ENCODE measurements at regions not wholly inside any gene's neighbourhood (a gene's known extent, or its start where the extent isn't known, plus 50 kb on each side); places are given as distances from the start of the nearest gene placed in this dataset.

- Histone ChIP-seq H3K27me3 (replicated peaks in 2 of 5; ENCODE audit: control insufficient read depth in 4 of 5, insufficient read depth in 5 of 5, low read length in 4 of 5) (no peaks in the 10 kb centered on the region), H3K4me3 (ENCODE audit: control insufficient read depth in 1 of 7, extremely low read depth in 1 of 7, insufficient read depth in 4 of 7, low read depth in 2 of 7, low read length in 6 of 7) (no peak overlapping the region), H3K27ac (ENCODE audit: insufficient read depth in 1 of 2, low read depth in 1 of 2, low read length in 2 of 2, poor library complexity in 1 of 2, severe bottlenecking in 2 of 2) (no peak overlapping the region), H3K9me3 (ENCODE audit: control extremely low read depth in 1 of 5, control insufficient read depth in 4 of 5, insufficient read depth in 2 of 5, low read depth in 1 of 5, low read length in 4 of 5) (no peaks in the 10 kb centered on the region), H3K4me1 (ENCODE audit: control extremely low read depth in 1 of 4, control insufficient read depth in 4 of 4, insufficient read depth in 4 of 4, low read length in 3 of 4) (no peaks in the 10 kb centered on the region), H3K36me3 (ENCODE audit: control insufficient read depth in 4 of 4, insufficient read depth in 4 of 4, low read length in 3 of 4) (no peaks in the 10 kb centered on the region)
- WGBS (ENCODE audit: insufficient coverage), result 79% methylated on average over 4 of the region's 4 CpGs
- no peak for DNase-seq
- ChIA-PET POLR2A (no interaction called here), CTCF (no interaction called here)
Measured at GRCh38 chr2:239694487-239694886, 293.7 kb upstream of the HDAC4 start.

GRCh38 chr2:239693761-239694415 is 293.1 kb upstream of the HDAC4 start:
- Histone ChIP-seq H3K4me1 (ENCODE audit: control extremely low read depth in 1 of 4, control insufficient read depth in 4 of 4, insufficient read depth in 4 of 4, low read length in 3 of 4) (no peaks in the 10 kb centered on the region), H3K27ac (ENCODE audit: insufficient read depth in 1 of 2, low read depth in 1 of 2, low read length in 2 of 2, poor library complexity in 1 of 2, severe bottlenecking in 2 of 2) (no peak overlapping the region), H3K4me3 (ENCODE audit: control insufficient read depth in 1 of 7, extremely low read depth in 1 of 7, insufficient read depth in 4 of 7, low read depth in 2 of 7, low read length in 6 of 7) (no peak overlapping the region), H3K36me3 (ENCODE audit: control insufficient read depth in 4 of 4, insufficient read depth in 4 of 4, low read length in 3 of 4) (no peaks in the 10 kb centered on the region), H3K27me3 (replicated peaks in 2 of 5; ENCODE audit: control insufficient read depth in 4 of 5, insufficient read depth in 5 of 5, low read length in 4 of 5) (peaks cover 0 to 2% (median 0%) of the 10 kb centered on the region in 5 experiments), H3K9me3 (ENCODE audit: control extremely low read depth in 1 of 5, control insufficient read depth in 4 of 5, insufficient read depth in 2 of 5, low read depth in 1 of 5, low read length in 4 of 5) (no peaks in the 10 kb centered on the region)
- CTCF ChIA-PET, result no interaction called here
- WGBS (ENCODE audit: insufficient coverage), result 100% methylated on average over 9 of the region's 9 CpGs
- no peak for DNase-seq
- POLR2A ChIA-PET, result no interaction called here

GRCh38 chr2:239693330-239693729 is 292.5 kb upstream of the HDAC4 start:
- Histone ChIP-seq H3K36me3 (ENCODE audit: control insufficient read depth in 4 of 4, insufficient read depth in 4 of 4, low read length in 3 of 4) (no peaks in the 10 kb centered on the region), H3K9me3 (ENCODE audit: control extremely low read depth in 1 of 5, control insufficient read depth in 4 of 5, insufficient read depth in 2 of 5, low read depth in 1 of 5, low read length in 4 of 5) (no peaks in the 10 kb centered on the region), H3K27ac (ENCODE audit: insufficient read depth in 1 of 2, low read depth in 1 of 2, low read length in 2 of 2, poor library complexity in 1 of 2, severe bottlenecking in 2 of 2) (no peak overlapping the region), H3K4me1 (ENCODE audit: control extremely low read depth in 1 of 4, control insufficient read depth in 4 of 4, insufficient read depth in 4 of 4, low read length in 3 of 4) (no peaks in the 10 kb centered on the region), H3K27me3 (replicated peaks in 2 of 5; ENCODE audit: control insufficient read depth in 4 of 5, insufficient read depth in 5 of 5, low read length in 4 of 5) (peaks cover 0 to 2% (median 0%) of the 10 kb centered on the region in 5 experiments), H3K4me3 (ENCODE audit: control insufficient read depth in 1 of 7, extremely low read depth in 1 of 7, insufficient read depth in 4 of 7, low read depth in 2 of 7, low read length in 6 of 7) (no peak overlapping the region)
- ChIA-PET POLR2A (no interaction called here), CTCF (no interaction called here)
- 90% methylated on average over 11 of the region's 11 CpGs for whole genome bisulfite sequencing (ENCODE audit: insufficient coverage)
- no peak for DNase-seq

- H3K4me1 ChIP-seq (ENCODE audit: control extremely low read depth in 1 of 4, control insufficient read depth in 4 of 4, insufficient read depth in 4 of 4, low read length in 3 of 4), result no peaks in the 10 kb centered on the region
- peaks cover 0 to 2% (median 0%) of the 10 kb centered on the region in 5 experiments for H3K27me3 ChIP-seq (replicated peaks in 2 of 5; ENCODE audit: control insufficient read depth in 4 of 5, insufficient read depth in 5 of 5, low read length in 4 of 5)
- no peak overlapping the region for H3K4me3 ChIP-seq (ENCODE audit: control insufficient read depth in 1 of 7, extremely low read depth in 1 of 7, insufficient read depth in 4 of 7, low read depth in 2 of 7, low read length in 6 of 7)
- DNase-seq, result no peak
- H3K36me3 ChIP-seq (ENCODE audit: control insufficient read depth in 4 of 4, insufficient read depth in 4 of 4, low read length in 3 of 4), result no peaks in the 10 kb centered on the region
- whole genome bisulfite sequencing (ENCODE audit: insufficient coverage), result 100% methylated on average over 4 of the region's 7 CpGs
- ChIA-PET POLR2A (no interaction called here), CTCF (no interaction called here)
- H3K27ac ChIP-seq (ENCODE audit: insufficient read depth in 1 of 2, low read depth in 1 of 2, low read length in 2 of 2, poor library complexity in 1 of 2, severe bottlenecking in 2 of 2), result no peak overlapping the region
- H3K9me3 ChIP-seq (ENCODE audit: control extremely low read depth in 1 of 5, control insufficient read depth in 4 of 5, insufficient read depth in 2 of 5, low read depth in 1 of 5, low read length in 4 of 5), result no peaks in the 10 kb centered on the region
Measured at GRCh38 chr2:239692919-239693318, 292.1 kb upstream of the HDAC4 start.

- no peak overlapping the region for H3K4me3 ChIP-seq (ENCODE audit: control insufficient read depth in 1 of 7, extremely low read depth in 1 of 7, insufficient read depth in 4 of 7, low read depth in 2 of 7, low read length in 6 of 7)
- no peaks in the 10 kb centered on the region for H3K9me3 ChIP-seq (ENCODE audit: control extremely low read depth in 1 of 5, control insufficient read depth in 4 of 5, insufficient read depth in 2 of 5, low read depth in 1 of 5, low read length in 4 of 5)
- WGBS (ENCODE audit: insufficient coverage), result 97% methylated on average over 8 of the region's 8 CpGs
- no peak for DNase-seq
- CTCF ChIA-PET, result no interaction called here
- H3K4me1 ChIP-seq (ENCODE audit: control extremely low read depth in 1 of 4, control insufficient read depth in 4 of 4, insufficient read depth in 4 of 4, low read length in 3 of 4), result no peaks in the 10 kb centered on the region
- H3K27ac ChIP-seq (ENCODE audit: insufficient read depth in 1 of 2, low read depth in 1 of 2, low read length in 2 of 2, poor library complexity in 1 of 2, severe bottlenecking in 2 of 2), result no peak overlapping the region
- H3K36me3 ChIP-seq (ENCODE audit: control insufficient read depth in 4 of 4, insufficient read depth in 4 of 4, low read length in 3 of 4), result no peaks in the 10 kb centered on the region
- POLR2A ChIA-PET, result no interaction called here
- peaks cover 0 to 3% (median 0%) of the 10 kb centered on the region in 5 experiments for H3K27me3 ChIP-seq (replicated peaks in 2 of 5; ENCODE audit: control insufficient read depth in 4 of 5, insufficient read depth in 5 of 5, low read length in 4 of 5)
Measured at GRCh38 chr2:239692362-239692851, 291.6 kb upstream of the HDAC4 start.

- H3K36me3 ChIP-seq (ENCODE audit: control insufficient read depth in 4 of 4, insufficient read depth in 4 of 4, low read length in 3 of 4), result no peaks in the 10 kb centered on the region
- H3K9me3 ChIP-seq (ENCODE audit: control extremely low read depth in 1 of 5, control insufficient read depth in 4 of 5, insufficient read depth in 2 of 5, low read depth in 1 of 5, low read length in 4 of 5), result no peaks in the 10 kb centered on the region
- ChIA-PET CTCF (no interaction called here), POLR2A (no interaction called here)
- H3K27me3 ChIP-seq (replicated peaks in 2 of 5; ENCODE audit: control insufficient read depth in 4 of 5, insufficient read depth in 5 of 5, low read length in 4 of 5), result peaks cover 0 to 3% (median 0%) of the 10 kb centered on the region in 5 experiments
- H3K4me1 ChIP-seq (ENCODE audit: control extremely low read depth in 1 of 4, control insufficient read depth in 4 of 4, insufficient read depth in 4 of 4, low read length in 3 of 4), result no peaks in the 10 kb centered on the region
- H3K4me3 ChIP-seq (ENCODE audit: control insufficient read depth in 1 of 7, extremely low read depth in 1 of 7, insufficient read depth in 4 of 7, low read depth in 2 of 7, low read length in 6 of 7), result no peak overlapping the region
- no peak for DNase-seq
- WGBS (ENCODE audit: insufficient coverage), result 93% methylated on average over 9 of the region's 10 CpGs
- H3K27ac ChIP-seq (ENCODE audit: insufficient read depth in 1 of 2, low read depth in 1 of 2, low read length in 2 of 2, poor library complexity in 1 of 2, severe bottlenecking in 2 of 2), result no peak overlapping the region
Measured at GRCh38 chr2:239691720-239692119, 290.9 kb upstream of the HDAC4 start.

- Histone ChIP-seq H3K4me1 (ENCODE audit: control extremely low read depth in 1 of 4, control insufficient read depth in 4 of 4, insufficient read depth in 4 of 4, low read length in 3 of 4) (no peaks in the 10 kb centered on the region), H3K27me3 (replicated peaks in 2 of 5; ENCODE audit: control insufficient read depth in 4 of 5, insufficient read depth in 5 of 5, low read length in 4 of 5) (peaks cover 0 to 4% (median under 1%) of the 10 kb centered on the region in 5 experiments), H3K9me3 (ENCODE audit: control extremely low read depth in 1 of 5, control insufficient read depth in 4 of 5, insufficient read depth in 2 of 5, low read depth in 1 of 5, low read length in 4 of 5) (no peaks in the 10 kb centered on the region), H3K4me3 (ENCODE audit: control insufficient read depth in 1 of 7, extremely low read depth in 1 of 7, insufficient read depth in 4 of 7, low read depth in 2 of 7, low read length in 6 of 7) (no peak overlapping the region), H3K27ac (ENCODE audit: insufficient read depth in 1 of 2, low read depth in 1 of 2, low read length in 2 of 2, poor library complexity in 1 of 2, severe bottlenecking in 2 of 2) (no peak overlapping the region), H3K36me3 (ENCODE audit: control insufficient read depth in 4 of 4, insufficient read depth in 4 of 4, low read length in 3 of 4) (no peaks in the 10 kb centered on the region)
- CTCF ChIA-PET, result no interaction called here
- DNase-seq, result no peak
- 93% methylated on average over 35 of the region's 46 CpGs for WGBS (ENCODE audit: insufficient coverage)
- POLR2A ChIA-PET, result no interaction called here
Measured at GRCh38 chr2:239690651-239691631, 290.1 kb upstream of the HDAC4 start.
